ENCODE measurements at regions not wholly inside any gene's neighbourhood (a gene's known extent, or its start where the extent isn't known, plus 50 kb on each side); places are given as distances from the start of the nearest gene placed in this dataset.

DNA sequence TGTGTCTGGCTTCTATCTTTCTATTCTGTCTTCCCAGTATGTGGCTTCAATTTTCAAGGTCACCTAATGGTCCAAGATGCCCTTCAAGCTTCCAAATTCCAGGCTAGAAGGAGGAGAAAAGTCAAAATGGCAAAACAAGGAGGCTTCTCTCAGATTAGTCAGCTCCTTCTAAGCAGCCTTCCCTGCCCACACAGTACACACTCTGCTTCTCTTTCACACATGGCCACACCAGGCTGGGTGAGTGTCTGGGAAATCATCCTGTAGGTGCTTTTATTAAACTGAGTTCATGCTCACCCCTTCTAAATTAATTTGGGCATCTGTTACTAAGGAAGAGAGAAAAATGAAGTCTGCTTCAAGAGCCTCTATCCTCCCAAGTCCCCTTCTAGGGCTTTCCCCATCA is 277.2 kb upstream of the MGAT5 start (continued):
- TF ChIP-seq, protein P1, sequence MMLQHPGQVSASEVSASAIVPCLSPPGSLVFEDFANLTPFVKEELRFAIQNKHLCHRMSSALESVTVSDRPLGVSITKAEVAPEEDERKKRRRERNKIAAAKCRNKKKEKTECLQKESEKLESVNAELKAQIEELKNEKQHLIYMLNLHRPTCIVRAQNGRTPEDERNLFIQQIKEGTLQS (IDR thresholded peaks at IDR 0.05; ENCODE audit: insufficient read depth, low read depth, low read length) = no peak
- TF ChIP-seq EP300 (IDR thresholded peaks at IDR 0.05; ENCODE audit: borderline replicate concordance in 1 of 2, low read depth in 2 of 2, low read length in 2 of 2) (no peak), SIN3A (conservative IDR thresholded peaks at IDR 0.05 in 1 of 2, IDR thresholded peaks at IDR 0.05 in 1 of 2; ENCODE audit: low read depth in 1 of 2, low read length in 2 of 2) (no peak)

Measured in H1 (cell line).